IPS DF 4.7 (cell line): ENCODE measurements at regions not wholly inside any gene's neighbourhood (a gene's known extent, or its start where the extent isn't known, plus 50 kb on each side); places are given as distances from the start of the nearest gene placed in this dataset.
"Not testable (repeated sequence)": the region's sequence is repeated elsewhere in the genome, so short reads cannot be mapped to it uniquely, and the experiment has no call there.

ENCODE experiments used
- DNase-seq: peaks from one replicate; pipeline ENCODE4 v3.0.0-alpha.2; 2013; ENCODE audit warnings: low spot score; ENCODE audit errors: extremely low read depth

DNA sequence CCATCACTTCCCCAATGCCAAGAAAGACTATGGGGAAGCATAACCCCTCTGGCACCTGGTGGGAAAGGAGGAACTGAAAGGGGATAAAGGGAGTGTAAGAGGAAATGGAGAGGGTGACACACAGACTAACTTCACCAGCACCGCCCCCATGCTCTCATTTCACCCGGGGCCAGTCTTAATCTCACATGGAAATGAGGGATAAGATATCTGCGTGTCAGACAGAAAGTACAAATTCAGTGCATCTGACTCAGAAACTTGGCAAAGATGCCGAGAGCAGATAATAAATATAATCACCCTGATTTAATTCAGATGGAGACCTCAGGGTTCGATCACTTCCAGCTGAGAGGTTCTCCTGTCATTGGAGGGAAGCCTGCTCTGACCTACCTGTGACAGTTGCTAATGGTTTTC, 191.6 kb downstream of the DUSP6 start:
- DNase-seq, result no peak

DNA sequence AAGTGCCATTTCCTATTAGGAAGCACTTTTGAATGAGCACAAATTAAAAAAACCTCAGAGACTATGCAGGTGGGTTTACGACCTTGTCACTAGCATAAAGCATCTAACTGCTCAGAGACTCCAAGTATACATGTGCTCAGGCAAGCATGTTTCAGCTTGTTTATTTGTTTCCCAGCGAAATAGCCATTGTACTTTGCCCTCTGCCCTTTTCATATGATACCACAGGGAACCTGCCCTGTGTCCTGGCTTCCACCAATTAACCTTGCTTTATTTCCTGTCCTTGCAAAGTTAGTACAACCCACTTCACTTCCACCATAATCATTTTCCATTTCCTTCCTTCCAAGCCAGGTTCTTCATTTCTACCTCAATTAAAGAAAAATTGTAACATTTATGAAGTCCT, 194.9 kb downstream of the DUSP6 start:
- no peak for DNase-seq

DNA sequence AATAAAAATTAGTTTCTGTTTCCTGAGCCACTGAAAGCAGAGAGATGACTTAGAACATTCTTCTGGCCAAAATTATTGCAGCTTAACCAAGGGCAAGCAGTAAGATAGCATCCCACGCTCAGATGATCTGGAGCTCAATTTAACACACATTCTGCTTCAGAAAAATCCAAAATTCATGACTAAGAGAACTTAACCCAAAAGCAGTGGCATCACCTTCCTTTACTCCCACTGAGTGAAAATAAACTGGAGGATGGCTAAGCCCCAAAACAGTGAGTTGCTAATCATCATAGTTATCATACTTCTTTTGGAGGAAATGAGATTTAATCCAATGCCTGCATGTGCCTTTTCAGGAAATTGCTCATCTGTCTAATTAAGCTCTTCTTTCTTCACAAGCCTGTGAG, 195.4 kb downstream of the DUSP6 start:
- no peak for DNase-seq

DNA sequence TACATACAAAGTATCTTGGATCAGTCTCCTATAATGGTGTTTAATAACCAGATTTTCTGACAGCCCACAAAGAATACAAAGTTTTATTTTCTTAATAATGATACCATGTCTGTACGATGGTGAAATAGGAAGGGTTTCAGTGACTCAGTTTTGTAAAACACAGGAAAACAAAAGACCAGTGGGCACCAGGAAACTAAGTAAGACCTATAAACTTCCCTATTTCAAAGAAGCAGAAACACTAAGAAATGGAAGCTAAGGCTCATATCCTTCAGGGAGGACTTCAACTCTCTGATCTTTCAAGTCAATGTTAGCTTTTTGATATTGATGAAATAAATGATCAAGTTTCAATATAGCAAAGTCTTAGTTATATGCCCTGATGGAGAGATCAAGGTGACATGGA, 196.0 kb downstream of the DUSP6 start:
- no peak for DNase-seq

DNA sequence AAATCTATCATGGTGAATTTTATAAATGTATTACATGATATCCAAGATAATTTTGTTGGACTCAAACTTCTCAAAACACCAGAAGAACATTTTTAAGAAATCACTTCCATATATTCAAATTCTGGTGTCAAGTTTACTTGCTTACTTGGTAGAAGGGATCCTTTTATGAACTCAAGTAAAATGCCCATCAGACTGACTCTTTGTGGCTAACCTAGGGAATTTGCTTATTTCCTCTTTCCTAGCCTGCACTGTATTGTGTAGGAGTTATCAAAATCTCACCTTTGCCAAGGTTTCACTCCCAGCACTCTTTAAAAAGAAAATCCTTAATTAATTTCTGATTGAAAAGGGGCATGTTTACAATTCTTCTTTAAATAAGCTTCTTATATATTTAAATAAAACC, 196.5 kb downstream of the DUSP6 start:
- DNase-seq, result no peak

DNA sequence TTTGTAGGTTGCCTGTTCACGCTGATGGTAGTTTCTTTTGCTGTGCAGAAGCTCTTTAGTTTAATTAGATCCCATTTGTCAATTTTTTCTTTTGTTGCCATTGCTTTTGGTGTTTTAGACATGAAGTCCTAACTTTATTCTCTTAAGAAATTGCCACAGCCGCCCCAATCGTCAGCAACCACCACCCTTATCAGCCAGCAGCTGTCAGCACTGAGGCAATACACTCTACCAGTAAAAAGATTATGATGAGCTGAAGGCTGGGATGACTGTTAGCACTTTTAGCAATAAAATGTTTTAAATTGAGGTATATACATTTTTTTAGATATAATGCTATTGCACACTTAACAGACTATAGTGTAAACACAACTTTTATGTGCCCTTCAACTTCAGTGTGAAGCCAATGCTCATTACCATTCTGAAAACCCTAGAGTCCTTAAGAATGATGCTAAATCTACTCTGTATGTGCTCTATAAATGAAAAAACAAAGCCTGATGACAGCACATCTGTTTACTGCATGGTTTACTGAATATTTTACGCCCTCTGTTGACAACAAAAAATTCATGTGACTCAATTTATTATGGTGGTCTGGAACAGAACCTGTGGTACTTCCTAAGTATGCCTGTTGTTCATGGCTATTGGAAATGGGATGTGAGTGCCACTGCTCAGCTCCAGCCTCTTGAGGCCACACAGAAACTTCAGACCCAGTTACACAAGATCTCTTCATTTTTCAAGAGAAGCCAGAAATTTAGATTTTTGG, 197.4 kb downstream of the DUSP6 start:
- no peak for DNase-seq

DNA sequence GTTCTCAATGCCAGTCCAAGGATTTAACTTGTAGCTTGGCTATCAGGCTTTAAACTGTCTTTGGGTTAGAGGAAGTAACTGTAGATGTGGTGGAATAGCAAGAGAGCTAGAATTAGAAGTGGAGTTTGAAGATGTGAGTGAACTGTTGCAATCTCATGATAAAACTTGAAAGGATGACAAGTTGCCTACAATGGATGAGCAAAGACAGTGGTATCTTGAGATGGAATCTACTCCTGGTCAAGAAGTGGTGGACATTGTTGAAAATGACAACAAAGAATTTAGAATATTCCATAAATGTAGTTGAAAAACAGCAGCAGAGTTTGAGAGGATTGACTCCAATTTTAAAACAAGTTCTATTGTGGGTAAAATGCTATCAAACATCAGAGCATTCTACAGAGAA, 199.0 kb downstream of the DUSP6 start:
- DNase-seq, result no peak

DNA sequence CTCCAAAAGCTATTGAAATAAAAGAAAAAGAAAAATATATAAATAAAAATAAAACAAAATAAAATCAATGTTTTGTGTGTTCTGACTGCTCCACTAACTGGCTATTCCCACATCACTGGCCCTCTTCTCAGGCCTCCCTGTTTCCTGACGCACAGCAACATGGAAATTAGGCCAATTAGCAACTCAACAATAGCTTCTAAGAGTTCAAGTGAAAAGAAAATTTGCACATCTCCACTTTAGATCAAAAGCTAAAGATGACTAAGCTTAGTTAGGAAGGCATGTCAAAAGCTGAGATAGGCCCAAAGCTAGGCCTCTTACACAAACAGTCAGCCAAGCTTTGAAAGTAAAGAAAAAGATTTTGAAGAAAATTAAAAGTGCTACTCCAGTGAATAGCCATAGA, 200.8 kb downstream of the DUSP6 start:
- DNase-seq, result peak; percentile 25

DNA sequence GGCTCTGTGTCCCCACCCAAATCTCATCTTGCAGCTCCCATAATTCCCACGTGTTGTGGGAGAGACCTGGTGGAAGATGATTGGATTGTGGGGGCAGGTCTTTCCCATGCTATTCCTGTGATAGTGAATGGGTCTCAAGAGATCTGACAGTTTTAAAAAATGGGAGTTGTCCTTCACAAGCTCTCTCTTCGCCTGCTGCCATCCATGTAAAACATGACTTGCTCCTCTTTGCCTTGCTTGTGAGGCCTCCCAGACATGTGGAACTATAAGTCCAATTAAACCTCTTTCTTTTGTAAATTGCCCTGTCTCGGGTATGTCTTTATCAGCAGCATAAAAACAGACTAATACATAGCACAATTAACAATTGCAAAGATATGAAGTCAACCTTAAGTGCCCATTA, 201.5 kb downstream of the DUSP6 start:
- not testable (repeated sequence) for DNase-seq

DNA sequence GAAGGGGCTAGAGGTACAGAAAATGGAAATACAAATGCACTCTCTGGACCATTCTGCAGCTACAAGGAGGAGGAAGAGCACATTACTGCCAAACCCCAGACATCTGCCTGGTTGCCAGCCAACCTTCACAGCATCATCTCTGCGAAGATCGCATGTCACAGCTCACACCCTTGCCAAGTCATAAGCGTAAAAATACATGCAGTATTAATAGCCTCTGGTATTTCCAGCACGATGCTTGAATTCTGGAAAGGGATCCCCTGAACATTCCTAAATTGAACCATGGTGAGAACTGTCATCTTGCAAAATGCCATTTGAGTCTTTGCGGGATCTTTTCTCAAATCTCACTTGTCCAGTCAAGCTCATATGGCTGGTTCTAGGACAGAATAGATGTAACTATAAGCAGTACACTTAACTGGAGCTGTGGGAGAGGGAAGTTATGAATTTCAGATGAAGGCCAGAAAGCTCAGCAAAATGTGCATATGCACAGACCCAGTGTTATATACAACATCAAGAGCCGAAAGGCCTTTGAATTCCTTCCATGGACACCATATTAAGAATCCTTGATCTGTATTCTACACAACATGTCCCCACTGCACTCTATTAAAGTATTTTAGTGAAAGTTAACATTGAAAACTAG, 211.6 kb downstream of the DUSP6 start:
- no peak for DNase-seq

DNA sequence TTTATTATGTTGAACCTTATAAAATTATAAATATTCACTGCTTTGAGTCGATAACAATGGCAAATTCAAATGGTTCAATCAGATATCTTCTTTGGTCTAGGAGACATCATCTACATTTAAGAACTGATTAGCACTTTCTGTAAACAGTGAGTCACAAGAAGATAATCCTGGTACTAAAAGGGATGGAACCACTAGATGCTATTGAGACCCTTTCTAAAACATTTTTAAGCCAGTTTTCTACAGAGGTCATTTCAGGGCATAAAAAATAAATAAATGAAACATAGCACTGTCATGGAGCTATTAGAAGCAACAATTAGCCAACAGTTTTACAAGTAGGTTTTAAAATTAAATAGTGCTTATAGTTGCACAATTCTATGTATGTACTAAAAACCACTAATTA, 212.2 kb downstream of the DUSP6 start:
- DNase-seq, result no peak

DNA sequence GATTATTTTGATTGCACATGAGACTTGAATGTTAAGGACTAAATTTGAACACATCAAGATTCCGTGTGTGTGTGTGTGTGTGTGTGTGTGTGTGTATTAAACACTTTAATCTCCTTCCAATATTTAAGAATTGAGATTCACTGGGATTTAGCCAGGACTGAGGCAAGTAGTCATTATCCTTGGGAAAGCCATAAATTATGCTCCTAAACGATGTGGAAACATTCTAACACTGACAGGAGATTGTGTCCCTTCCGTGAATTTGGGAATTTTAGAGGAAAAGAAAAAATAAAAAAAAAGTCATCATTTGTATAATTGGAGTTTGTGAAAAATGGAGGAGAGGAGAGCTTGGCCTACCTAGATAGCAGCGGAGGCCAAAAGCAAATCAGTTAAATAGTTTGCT, 212.9 kb downstream of the DUSP6 start:
- no peak for DNase-seq

DNA sequence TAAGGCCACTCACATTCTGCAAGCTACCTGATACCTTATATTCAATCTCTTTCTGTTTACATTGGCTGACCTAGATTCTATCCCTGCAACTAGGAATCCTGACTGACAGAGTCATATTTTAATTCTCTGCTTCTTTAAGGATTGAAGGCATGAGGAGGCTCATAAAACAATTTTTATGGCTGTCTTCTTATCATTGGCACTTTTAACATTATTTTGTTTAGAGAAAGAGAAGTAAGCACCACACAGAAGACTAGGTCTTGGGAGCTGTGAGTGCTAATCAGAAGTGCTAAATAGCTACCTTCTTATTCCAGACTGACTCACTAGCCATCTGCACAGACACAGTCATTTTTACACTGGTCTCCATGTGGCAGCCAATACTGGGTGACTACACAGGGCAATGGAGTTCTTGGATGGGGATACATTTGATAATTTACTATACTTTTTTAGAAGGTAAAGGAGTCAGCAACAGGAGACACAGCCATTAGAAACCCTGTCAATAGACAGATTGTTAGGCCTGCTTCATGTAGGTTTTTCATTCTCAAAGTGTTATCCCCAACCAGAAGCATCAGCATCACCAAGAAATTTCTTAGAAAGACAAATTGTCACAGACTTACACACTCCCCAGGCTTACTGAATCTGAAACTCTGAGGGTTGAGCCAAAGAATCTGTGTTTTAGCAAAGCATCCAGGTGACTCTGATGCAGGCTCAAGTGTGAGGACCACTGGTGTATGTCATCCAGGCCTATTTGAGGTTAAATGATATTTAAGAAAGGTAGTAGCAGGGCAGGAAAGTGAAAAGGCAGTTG, 214.1 kb downstream of the DUSP6 start:
- DNase-seq, result no peak

DNA sequence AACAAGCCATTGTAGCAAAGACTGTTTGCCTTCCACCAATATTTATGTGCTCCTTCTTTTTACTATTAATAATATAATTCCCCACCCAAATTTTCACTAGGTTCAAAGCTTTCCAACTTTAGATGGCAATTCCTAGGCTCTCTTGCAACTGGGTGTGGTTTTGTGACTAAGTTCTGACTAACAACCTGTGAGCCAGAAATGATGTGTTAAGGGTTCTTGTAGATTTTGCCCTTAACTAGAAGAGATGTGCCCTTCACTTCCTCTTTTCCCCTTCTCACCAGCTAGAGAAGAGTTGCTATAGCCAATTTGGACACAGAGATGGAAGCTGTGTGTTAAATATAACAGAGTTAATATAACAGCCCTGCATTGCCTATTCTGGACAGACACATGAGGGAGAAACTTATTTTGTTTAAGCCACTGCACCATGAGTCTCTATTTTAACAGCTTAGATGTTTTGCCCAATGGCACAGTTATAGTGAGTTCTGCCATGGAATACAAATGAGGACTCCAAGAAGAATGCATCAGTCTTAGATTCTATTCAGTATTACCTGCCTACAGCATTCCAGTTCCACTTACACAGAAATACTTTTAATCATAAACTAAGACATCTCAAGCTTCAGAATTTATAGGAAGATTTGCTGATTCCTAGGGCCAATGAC, 216.2 kb downstream of the DUSP6 start:
- no peak for DNase-seq

DNA sequence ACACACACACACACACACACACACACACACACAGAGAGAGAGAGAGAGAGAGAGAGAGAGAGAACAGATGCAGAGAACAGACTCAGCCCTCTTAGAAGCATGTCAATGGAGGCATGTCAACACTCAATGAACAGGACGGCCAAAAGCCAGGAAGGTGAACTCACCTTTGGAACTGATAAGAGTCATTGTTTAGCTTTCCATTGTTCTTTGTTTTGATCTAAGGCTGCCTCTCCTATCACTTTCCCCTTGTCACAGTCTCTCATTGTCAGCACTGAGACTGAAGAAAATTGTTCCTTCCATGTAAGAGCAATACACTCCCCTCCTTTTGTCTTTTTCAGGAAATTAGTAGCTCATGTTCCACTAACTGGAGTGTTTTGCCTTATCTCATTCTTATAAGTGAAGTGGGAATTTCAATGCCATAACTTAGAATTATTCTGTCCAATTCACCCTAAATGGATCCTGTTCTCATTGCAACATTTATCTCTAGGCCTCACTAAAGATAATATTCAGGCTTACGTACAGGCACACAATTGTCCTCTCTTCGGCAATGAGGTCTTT, 218.0 kb downstream of the DUSP6 start:
- no peak for DNase-seq

DNA sequence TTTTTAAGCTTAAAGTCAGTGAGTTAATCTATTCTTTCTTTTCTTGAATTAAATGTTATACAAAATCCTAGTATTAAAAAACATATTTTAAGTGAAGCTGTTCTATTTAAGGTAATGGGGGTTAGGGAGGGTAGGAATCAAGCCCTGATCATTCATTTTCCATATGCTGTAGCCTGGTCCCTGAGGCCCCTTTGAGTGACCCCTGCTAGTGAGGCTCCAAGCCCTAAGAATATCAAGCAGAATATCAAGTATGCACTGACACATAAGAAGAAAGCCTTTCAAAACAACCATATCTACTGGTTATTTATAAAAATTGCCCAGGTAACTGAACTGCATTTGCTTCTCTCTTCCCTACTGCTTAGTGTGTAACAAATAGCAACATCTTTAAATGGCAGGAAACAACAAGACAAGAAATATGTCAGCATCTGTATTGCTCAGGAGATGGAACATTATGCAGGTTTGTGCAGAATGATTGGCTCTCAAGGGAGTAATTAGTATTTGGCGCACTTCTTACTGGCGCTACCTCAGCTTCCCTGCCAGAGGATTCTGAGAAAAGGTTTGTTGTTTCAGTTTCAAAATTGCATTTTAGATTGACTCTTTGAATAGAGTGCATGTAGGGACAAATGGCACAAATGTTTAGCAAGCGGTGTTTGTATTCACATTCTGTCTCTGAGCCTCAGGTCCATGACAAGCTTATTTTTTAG, 223.0 kb downstream of the DUSP6 start:
- no peak for DNase-seq

DNA sequence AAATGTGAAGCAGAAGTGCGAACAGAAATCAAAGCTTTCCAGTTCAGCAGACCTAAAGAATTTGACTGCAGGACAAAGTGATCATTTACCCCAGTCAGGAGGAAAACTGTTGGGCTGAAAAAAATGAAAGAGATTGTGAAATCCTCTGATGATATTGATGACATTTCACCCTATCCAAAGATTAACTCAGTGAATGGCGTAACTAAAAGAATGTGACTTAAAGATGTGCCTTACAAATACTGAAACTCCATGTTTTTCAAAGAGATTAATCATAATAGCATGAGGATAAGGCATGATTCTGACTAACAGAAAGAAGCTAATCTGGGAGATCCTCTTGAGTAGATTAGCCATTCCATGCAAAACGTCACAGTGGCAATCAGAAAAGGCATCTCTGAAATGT, 225.6 kb downstream of the DUSP6 start:
- DNase-seq, result no peak

DNA sequence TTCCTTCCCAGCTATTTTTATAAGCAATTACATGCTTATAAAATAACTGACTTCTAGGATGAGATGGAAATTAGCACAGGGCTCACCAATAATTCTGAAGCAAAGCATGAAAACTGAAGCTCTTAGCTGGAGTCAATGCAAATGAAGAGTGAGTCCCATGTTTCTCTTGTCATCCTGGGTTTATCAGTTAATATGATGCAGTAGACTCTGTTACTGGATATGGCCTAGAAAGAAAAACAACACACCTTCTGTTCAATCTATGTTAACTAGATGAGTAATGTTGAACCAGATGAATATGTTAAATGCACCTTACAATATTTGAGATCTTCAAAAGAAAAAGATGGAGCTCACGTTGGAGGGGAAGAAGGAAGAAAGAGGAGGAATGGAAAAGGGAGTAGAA, 229.4 kb downstream of the DUSP6 start:
- DNase-seq, result no peak

DNA sequence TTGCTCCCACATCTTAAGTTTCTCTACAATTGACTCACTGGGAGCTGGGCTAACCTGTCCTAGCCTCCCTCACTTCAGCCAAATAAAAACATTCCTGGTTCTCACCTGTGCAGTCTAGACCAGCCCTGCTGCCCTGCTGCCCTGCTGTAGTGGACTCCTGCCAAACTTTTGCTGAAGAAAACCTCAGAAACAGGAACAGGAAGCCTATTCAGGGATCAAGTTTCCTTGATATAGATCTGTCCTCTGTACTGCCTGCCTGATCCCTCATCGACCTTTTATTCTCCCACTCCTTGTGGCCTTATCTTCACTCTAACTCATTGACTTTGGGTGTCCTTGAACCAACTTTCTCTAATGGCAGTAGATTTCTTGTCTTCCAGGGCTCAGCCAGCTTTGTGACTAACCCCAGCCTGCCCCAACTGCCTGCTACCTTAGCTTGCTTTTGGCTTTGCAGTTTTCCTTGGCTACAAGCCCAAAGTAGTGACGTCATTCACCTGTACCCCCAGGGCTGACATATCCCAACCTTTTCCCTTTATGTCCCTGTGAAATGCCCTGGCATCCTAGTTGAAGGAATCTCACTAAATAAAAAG, 234.8 kb downstream of the DUSP6 start:
- no peak for DNase-seq

DNA sequence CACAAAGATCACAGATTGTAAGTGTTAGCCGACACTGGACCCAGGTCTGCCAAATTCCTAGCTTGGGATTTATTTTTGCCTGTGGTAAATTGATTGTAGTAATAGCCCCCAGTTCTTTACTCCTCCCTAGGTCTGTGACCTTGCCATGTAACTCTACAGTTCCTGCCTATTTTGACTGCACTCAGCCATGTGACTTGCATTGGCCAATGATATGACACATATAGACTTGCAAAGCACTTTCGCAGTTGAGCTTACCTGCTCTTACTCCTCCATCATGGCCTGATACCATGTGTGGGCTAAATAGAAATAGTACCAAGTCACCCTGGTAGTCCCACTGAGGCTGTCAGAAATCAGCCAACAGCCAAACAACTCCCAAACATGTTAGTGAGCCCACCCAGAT, 240.3 kb downstream of the DUSP6 start:
- DNase-seq, result no peak

DNA sequence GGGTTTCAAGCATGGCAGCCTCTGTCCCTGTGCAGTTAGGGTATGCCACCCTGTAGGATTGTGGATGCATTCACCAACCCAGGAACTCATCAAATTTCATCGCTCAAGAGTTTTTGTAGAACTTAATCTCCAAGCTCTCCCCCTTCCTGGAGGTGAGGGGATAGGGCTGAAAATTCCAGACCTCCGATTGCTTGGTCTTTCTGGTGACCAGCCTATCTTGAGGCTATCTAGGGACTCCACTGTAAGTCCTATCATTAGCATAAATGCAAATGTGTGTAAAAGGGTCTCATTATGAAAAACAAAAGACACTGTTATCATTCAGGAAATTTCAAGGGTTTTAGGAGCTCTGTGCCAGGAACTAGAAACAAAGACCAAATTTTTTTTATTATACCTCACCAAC, 244.0 kb downstream of the DUSP6 start:
- DNase-seq, result no peak
